Activated CD8-positive, alpha-beta memory T cell treated with anti-CD3 and anti-CD28 coated beads for 24 hours (primary cell): ENCODE measurements at regions not wholly inside any gene's neighbourhood (a gene's known extent, or its start where the extent isn't known, plus 50 kb on each side); places are given as distances from the start of the nearest gene placed in this dataset.

Experiments
- DNase-seq: peaks from one replicate; pipeline ENCODE4 v3.0.0-alpha.2; 2020

DNA sequence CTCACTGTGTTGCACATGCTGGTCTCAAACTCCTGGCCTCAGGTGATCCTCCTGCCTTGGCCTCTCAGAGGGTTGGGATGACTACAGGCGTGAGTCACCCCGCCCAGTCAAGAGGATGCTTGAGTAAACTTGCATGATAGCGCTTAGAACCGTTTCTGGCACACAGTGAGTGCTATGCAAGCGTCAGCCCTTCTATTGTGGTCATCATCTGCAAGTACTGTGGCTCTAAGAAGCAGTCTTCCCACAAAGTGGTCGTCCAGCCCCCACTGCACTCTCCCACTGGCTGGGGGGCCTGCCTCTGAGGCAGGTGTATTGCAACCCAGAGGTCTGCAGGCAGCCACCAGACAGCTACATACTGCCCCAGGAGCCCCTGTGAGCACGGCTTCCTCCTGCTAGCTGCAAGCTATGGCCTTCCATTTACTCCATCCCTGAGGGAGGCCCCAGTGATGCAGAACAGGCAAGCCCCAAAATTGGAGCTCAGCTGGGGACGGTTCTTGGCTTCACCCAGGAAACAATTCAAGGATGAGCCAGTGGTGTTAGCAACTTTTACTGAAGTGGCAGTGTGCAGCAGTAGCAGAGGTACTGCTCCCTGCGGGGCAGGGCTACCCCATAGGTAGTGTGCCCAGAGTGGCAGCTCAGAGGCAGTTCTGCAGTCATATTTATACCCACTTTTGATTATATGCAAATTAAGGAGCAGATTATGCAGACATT is 95.4 kb downstream of the LSM3 start:
- DNase-seq: no peak

DNA sequence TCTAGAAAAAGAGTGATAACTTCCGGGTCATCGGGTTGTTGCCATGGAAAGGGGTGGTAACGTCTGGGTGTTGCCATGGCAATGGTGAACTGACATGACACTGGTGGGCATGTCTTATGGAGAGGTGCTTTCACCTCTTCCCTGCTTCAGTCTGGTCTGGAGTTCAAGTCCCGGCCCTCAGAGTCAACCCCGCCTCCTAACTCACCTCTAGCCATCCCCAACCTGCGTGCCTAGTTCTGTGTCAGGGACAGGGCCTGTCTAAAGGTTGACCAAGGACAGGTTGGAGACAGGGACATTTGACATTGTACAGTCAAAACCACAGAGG is 96.0 kb downstream of the LSM3 start:
- no peak for DNase-seq

DNA sequence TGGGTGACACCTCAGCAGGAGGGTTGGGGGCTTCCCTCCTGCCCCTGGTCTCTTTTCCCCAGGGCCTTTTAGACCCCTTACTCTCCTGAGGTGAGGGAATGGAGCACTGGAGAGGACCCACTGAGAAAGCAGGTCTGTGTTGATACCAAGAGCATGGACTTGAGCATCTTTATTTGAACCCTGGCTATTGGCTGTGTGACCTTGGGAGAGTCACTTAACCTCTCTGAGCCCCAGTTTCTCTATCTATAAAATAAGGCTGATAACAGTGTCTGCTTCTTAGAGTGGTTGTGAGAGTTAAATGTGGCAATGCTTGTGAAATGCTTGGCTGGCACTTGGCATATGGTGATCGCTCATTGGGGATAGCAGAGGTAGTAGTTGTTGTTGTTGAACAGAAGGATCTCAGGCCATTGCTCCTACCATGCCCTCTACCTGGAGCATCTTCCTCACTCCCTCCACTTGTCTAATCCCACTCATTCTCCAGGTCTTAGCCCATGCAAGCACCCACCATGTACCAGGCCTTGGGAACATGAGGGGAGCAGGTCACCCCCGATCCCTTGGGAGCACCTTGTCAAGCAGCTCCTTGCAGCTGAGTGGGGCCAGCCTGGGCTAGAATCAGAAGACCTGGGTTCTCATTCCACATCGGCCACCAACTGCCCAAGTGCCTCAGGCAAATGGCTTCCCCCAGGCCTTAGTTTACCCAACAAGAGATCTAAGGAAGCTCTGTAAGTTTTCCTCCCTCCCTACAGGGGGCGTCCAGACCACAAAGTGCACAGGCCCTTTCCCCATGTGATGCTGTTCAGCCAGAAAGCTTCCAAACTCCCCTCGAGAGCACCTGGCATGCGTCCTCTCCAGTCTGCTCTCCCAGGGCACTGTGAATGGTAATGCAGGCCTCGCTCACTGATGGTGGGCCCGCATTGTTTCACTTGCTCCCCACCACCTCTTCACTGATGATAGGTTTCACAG is 96.7 kb downstream of the LSM3 start:
- no peak for DNase-seq

DNA sequence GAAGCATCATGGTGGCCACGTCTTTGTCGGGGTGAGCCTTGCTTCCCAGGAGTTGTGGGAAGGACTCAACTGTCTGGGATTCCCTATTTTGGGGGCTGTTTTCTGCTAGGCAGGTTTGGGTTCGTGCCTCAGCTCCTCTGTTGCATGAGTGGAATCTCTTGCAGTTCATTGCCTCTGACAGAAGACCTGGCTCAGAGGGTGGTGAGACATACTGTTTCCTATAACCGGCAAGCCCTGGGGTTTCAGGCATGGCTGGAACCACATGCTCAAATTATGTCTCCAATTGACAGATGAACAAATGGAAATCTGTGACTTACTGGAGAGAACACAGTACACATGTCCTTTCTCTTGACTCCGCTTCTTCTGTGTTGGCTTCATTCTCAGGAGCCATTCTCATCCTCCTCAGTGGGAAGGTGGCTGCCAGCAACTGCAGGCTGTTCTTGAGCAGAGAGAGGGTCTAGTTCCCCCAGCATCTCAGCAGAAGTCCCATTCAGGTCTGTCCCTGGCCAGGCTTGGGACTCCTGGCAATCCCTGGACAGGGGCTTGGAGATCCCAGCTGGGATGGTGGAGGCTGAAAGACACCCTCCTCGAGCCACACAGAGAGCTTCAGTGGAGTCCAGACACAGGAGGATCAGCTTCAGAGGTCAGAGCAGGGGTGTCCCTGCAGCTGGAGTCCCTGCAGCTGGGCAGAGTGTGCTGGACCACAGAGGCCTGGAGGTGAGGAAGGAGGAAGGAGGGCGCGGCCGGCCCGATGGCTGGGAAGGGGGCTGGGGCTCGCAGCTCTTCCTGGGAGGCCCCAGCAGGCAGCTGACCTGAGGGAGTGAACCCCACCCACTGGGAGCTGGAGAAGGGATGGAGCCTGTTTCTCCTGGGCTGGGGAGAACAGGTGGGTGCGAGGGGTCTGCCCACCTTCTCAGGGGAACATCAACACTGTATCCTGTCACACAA is 97.6 kb downstream of the LSM3 start:
- DNase-seq: no peak

DNA sequence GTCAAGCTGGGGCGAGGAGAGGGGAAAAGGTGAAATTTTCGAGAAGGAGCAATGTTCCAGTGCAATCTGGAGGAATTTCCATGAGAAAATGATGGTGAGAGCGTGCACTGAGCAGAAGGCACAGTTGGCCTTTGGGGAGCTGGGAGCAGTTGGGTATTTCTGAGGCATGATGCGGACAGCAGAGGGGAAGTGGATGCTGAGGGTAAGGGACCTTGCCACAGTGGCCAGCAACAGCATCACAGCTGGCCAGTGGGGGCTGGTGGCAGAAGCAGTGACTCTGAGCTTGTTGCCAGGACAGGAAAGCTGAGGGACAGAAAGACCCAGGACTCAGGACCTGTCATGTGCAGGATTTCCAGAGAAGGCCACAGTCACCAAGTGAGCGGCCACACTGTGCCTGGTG is 98.9 kb downstream of the LSM3 start:
- DNase-seq: no peak

DNA sequence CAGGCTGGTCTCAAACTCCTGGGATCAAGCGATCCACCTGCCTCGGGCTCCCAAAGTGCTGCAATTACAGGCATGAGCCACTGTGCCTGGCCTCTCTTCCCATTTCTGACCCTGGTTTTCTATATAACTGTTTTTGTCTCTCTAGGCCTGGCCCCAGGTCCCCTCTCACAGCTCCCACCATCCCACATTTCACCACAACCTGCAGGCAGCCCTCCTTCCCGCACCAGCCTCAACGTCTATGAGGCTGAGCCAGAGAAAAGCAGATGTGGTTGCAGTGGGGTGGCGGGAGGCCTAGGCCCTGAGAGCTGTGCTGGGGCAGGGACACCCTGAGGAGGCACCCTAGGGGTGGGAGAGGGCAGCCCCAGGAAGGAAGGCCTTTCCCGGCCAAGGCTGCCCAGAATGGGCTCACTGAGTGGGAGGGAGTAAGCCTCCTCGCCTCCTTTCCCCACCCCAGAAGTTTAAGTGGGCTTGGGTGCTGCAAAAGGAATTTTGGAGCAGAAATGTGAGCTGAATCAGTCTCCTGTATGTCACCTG is 99.7 kb downstream of the LSM3 start:
- DNase-seq: no peak

DNA sequence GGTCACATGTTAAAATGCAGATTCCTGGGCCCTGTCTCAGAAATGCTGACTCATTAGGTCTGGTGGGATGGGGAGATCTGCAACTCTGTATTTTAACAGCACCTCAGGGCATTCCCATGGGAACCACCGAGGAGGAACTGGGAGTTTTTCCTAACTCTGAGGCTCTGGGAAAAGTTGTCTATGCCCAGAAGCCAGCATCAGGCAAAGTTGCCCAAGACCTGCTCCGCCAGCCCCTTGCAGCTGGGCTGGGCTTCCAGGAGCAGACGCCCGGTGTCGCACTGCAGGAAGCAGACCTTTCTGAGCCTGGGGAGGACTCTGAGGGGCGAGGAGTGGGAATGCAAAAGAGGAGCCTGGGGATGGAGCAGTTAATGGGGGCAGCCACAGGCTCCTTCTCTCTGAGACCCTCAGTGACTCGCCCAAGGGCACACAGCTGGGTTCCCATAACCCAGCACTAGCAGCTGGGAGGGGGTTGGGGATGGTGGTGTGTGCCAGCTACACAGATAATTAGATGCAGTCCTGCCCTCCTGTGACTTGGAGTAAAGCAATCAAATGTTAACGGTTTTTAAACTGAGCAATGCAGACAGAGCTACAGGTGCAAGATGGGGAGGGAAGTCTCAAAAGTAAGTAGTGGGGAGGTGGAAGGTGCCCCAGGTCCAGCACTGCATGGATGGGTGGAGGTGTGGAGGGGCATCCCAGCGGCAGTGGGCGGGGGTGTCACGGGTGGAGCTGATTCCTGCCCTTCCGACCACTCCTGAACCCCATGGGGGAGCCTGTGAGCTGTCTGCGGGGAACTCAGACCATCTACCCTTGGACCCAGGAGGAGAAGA is 100.4 kb downstream of the LSM3 start:
- no peak for DNase-seq

DNA sequence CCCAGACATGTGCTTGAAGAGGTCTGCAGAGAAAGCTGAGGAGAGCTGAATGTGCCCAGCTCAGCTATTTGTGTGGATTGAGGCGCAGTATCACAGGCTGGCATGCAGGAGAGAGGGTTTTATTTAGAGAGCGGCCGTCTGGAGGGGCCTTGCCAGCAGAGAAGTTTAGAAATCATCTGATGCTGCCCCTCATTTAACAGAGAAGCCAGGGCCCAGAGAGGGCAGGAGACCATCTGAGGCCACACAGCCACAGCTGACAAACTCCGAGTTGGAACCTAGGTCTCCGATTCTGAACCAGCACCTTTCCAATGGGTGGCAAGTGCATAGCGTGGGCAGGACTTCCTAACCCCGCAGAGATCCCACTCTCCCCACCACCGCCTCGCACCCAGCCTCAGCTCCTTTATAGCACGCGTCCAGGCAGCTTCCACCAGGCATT is 101.0 kb downstream of the LSM3 start:
- no peak for DNase-seq

DNA sequence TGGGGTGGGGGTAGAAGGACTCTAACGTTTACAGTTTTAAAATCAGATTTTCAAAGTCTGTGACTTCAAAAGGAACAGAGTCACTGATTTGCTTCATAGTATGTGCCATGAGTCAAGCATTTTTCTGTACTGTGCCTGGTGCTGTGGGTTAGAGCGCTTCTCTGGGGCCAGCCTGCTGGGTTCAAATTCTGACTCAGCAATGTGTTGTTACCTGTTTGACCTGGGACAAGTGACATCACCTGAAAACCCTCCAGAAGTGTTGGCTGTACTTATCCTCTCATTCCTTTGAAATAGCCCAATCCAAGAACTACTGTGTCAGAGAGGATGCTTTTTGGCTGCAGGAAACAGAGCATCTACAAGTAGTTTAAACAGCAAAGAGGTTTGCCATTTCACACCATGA is 101.7 kb downstream of the LSM3 start:
- no peak for DNase-seq

DNA sequence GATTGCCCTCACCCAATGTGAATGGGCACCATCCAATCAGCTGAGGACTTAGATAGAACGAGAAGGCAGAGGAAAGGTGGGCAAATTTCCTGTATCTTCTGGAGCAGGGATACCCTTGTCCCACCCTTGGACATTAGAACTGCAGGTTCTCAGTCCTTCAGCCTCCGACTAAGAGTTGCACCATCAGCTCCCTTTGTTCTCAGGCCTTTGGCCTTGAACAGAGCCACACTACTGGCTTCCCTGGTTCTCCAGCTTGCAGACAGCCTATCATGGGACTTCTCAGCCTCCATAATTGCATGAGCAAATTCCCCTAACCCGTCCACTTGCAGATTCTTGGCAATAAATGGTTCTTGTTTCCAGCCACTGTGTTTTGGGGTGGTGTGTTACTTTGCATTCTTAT is 102.4 kb downstream of the LSM3 start:
- DNase-seq: no peak

DNA sequence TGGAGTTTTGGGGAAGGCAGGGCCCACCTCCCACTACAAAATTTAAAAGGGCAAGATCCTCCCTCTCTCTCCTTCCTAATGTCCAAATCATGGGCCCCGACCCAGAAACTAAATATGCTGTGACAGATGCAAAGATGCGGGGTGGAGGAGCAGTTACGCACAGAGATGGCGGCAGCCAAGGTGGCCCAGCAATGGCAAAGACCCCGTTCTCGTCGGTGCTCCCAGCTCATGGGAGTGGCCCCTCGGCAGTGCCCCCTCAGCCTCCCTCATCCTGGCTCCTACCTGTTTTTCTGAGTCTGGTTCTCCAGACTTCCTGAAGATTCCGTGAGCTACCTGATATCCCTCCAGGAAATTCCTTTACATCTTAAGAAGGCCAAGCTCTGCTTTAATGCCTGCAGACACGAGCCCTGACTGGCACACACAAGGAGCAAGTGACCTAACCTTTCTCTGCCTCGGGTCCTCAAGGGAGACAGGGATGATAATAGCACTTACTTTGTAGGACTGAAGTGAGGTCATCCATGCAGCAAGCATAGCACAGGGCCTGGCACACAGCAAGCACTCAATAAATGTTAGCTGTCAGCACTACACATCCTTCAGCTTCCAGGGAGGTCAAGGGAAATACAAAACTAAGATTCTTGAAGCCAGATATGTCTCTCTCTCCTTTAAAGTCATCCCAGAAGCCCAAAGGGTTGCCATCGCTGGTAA is 103.5 kb downstream of the LSM3 start:
- no peak for DNase-seq

DNA sequence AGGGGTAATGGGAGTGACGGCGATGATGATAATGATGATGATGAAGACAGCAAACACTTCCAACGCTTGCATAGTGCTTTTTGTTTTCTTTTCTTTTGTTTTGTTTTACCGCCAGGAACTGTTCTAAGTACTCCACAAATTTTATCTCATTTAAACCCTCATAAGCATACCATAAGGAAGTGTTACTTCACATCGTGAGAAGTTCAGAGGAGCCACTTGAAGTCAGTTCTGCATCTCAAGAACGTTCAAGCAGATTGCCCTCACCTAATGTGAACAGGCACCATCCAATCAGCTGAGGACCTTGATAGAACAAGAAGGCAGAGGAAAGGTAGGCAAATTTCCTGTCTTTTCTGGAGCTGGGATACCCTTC is 104.1 kb downstream of the LSM3 start:
- no peak for DNase-seq

DNA sequence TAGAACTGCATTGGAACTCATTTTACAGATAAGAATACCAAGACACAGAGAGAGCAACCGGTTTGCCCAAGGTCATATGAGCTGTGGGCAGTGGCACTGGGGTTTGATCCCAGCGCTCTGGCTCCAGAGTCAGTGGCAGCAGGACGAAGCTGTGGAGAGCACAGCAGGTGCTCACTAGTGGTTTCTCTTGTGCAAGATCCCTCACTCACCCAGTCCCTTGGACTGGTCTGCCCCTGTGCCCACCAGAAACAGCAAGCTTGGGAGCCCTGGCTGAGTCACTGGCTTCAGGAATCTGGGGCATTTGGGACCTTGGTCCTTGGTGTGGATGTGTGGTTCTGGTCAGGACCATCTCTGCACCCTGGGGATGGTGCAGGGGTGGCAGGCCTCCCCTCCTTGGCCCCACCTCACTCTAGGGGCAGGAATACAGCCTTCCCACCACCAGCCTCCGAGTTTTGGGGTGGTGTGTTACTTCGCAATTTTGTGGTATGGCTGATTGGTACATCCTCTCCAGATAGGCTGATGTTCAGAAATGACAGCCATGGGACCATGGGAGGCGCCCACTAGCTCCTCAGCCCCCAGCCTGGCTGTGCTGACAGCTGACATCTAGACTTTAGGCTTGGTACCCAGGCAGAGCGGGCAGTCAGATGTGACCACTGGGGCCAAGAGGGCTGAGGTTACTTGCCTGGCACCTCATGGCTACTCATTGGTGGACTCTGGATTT is 104.6 kb downstream of the LSM3 start:
- no peak for DNase-seq

DNA sequence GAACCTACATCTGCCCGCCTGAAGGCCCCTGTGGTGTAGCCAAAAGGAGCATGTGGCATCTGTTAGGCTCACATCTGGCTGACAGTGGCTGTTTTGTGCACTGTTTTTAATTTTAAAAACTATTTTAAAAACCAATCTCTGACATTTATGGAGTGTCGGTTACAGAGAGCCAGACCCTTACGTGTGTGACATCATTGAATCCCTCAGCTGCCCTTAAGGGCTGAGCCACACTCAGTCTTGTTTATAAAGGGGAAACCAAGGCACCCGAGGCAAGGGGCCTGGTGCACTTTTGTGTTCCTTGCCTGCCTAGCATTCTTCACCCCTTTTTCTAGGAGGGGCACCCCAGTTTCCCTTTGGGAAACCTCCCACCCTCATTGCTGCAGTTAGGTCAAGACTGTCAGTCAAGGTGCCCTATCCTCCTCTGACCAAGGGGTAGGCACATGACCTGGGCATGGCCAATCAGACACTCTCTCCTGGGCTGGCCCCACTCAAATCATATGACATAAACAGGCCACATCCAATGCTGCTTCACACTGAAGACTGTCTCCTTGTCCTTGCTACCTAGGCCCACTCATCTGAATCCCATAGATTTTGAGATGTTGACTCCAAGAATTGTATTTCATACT is 105.3 kb downstream of the LSM3 start:
- no peak for DNase-seq

DNA sequence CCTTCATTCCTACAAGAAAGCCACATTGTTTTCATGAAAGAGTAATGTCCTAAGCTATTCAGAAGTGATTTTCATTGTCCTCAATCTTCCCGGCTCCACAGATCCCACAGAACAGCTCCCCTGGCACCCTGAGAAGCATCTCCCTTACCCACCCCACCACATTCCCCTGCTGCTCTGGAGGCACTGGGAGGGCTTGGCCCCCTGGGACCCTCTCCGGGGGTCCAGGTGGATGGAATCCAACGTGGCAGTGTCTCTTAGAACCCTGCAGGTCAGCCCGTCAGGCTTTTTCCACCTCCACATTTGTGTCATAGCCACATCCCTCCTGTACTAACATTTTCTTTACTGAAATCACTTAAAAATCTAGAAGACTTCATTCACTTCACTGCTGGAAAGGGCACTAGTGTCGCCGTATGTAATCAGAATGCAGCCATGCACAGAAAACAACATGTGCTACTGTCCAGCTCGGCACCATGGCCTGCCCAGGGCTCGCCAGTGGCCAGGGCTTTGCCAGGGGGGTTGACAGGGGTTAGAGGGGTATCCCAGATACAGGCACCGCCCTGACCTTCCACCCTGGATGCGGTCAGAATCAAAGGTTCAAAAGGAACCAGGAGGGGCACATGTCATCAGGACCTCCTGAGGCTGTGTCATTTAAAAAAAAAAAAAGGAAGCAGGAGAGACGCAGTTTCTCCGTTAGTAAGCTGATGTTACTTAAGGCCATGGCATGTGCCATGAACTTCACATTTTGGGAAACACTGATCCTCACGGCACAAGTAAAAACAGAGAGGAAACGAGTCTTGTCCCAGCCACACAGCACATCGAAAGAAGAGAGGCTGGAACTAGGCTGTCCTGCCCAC is 106.3 kb downstream of the LSM3 start:
- DNase-seq: no peak

DNA sequence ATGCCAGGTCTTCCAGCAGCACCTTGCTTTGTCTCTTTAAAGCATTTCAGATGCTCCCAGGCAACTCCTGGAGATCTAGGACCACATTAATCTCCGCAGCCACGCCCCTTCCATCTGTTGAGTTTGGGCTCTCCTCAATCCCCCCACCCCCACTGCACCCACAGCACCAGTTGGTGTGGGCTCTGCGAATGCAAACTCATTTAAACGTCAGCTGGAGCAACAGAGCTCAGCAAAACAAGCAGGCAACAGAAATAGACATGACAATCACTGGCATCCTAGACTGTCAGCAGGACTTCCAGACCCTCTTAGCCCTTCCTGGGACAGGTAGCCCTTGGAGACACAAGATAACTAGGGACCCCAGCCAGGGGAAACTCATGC is 106.9 kb downstream of the LSM3 start:
- DNase-seq: no peak

DNA sequence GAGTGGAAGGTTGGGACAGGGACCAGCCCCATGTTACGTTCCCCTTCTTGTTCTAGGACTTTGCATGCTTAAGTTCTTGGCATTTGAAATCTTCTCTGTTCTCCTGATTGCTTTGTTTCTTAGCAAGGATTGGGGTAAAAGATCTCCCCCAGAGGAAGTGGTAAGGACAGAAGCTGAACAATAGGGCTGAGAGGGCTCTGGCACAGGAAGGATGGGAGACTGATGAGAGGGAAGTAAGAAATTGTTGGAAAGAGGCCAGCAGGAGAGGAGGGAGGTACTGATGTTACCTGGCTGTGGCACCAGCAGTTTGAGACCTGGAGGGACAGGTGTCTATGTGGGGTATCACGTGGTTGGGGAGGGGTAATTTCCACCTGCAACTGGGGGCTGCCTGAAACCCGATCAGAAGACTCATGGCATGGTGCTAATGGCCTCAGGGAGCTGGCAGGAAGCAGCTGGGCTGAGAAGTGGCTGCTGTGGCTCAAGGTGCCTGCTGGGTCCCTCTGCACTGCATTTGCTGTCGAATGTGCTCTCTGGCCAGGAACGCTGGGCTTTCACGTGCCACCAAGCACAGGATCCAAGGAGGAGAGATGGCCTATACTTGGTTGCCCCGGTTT is 108.4 kb downstream of the LSM3 start:
- no peak for DNase-seq

DNA sequence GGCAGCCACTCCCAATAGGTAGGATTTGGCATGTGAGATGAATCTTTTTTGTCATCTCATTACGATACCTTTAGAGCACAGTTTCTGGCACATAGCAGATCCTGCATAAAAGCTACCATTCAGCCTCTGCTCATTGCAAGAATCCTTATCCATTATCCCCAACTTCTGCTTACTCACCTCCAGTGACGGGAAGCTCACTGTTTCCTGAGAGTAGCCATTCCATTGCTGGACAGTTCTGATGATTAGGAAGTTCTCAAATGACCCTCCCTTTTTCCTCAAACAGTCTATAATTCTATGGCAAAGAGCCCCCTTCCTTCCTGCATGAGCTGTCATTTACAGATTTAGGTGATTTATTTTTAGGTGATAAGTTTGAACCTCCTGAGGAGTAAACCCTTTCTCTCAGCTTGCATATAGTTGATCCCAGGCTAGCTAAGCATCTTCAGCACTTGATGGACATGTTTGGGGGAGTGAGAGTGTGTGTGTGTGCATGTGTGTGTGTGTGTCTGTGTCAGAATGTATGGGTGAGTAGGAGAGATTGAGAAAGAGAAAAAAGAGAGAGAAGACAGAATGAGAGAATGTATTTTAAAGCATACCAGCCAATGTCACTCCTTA is 109.7 kb downstream of the LSM3 start:
- DNase-seq: no peak
